Ovary (tissue), 7 donors: ENCODE measurements at regions not wholly inside any gene's neighbourhood (a gene's known extent, or its start where the extent isn't known, plus 50 kb on each side); places are given as distances from the start of the nearest gene placed in this dataset.

Experiments
- DNase-seq, 5 donors: peaks; one replicate each; pipeline ENCODE4 v3.0.0-alpha.2; 2019 to 2020
- H3K27ac ChIP-seq, 2 donors: fragments of 200-600 bp; one replicate each; pipeline versions ENCODE4 v1.5.1 to v1.8.0; 2019 to 2022
- H3K27me3 ChIP-seq: fragments of 200-600 bp; one replicate; pipeline ENCODE4 v1.8.0; 2022
- H3K36me3 ChIP-seq: fragments of 200-600 bp; sonication (generic); one replicate; pipeline ENCODE4 v1.5.1; 2019
- H3K4me1 ChIP-seq: one replicate; pipeline ENCODE4 v1.8.1; 2013; ENCODE audit warnings: mild to moderate bottlenecking, moderate library complexity; ENCODE audit not compliant: insufficient read depth
- H3K4me3 ChIP-seq: fragments of 200-600 bp; sonication (generic); one replicate; pipeline ENCODE4 v1.5.1; 2017
- H3K9me3 ChIP-seq, 2 donors: fragments of 200-600 bp in 1 of 2; sonication (generic) in 1 of 2; one replicate each; pipeline versions ENCODE4 v1.5.1 to v1.8.1; 2013 to 2019; ENCODE audit warnings: mild to moderate bottlenecking in 1 of 2, moderate library complexity in 1 of 2
- CTCF ChIP-seq, 3 donors: fragments of 450-650 bp in 2 of 3; fragments of 200-600 bp in 1 of 3; IDR thresholded peaks; one replicate each; pipeline versions ENCODE4 v1.5.1 to v1.8.0; 2016 to 2022; ENCODE audit warnings: antibody characterized with exemption in 3 of 3, mild to moderate bottlenecking in 1 of 3
- EP300 ChIP-seq: sonication (generic); formaldehyde crosslinking; IDR thresholded peaks from one replicate; pipeline ENCODE4 v1.6.1; 2017; ENCODE audit warnings: antibody characterized with exemption
- POLR2A ChIP-seq: fragments of 450-650 bp; IDR thresholded peaks from one replicate; pipeline ENCODE4 v1.6.1; 2017; ENCODE audit warnings: antibody characterized with exemption, mild to moderate bottlenecking, moderate library complexity
- WGBS, 3 donors: extraction: QIAGEN DNeasy Blood & Tissue Kit in 1 of 3; methylation state at CpG; one replicate each; pipeline versions ENCODE4 v1.1.5 to v1.1.7; 2013 to 2017; 5-methylcytosine and 5-hydroxymethylcytosine counted together
- intact Hi-C, 4 donors: fragments of 100-400 bp; cut with DNase I; formaldehyde crosslinking; loops; one replicate each; pipeline versions ENCODE4 v1.11.0 to v1.15.1; 2022 to 2023
- donor health status: DM: no; HTN: no; CAD: no; lungs with moderate emphysema.
- donor health status: DM: no; HTN: no; CAD: no.
- donor health status: Bipolar disorder and iron deficiency.
- donor health status: DM: no; HTN: no; CAD: no.
- donor health status: DM: yes; HTN: yes; CAD: no.

DNA sequence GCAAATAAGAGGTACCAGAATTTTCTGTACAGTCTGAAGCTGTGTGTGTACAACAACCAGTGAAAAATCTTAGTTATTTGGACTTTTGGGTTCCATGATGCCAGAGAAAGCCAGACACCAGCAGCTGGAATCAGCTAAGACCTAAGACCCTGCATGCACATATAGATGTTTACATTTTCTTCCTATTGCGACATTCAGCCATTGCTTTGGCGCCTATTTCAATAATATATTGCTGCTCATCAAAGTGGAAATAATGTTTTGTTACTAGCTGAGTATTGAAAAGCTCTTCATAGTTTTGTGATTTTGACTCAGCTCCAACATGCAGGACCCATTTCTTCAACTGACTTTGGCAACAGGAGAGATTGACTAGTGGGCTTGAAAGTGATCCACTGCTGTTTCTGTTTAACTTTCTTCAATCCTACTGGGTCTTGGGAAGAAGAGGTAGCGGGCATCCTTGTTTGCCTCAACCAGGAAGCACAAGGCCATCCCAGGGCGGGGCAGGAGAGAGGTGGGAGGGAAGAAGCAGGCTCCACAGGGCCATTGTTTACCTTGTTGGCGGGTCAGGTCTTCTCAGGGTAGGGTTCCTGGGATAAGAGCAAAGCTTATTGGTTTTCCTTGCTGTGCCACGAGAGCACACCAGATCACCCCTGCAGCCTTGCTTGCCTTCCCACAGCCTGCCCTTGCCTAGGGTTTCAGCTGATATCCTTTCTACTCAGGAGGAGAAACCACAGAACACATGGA, 101.3 kb upstream of the ESR1 start:
- intact Hi-C loops = no loop called here
- WGBS, 3 donors = 92 to 95% (median 93%) methylated on average over 6 of the region's 6 CpGs
- Histone ChIP-seq H3K27me3 (no peaks in the 10 kb centered on the region), H3K36me3 (no peaks in the 10 kb centered on the region), H3K27ac (no peak overlapping the region), H3K4me3 (no peak overlapping the region), H3K9me3 (no peaks in the 10 kb centered on the region), H3K4me1 (peaks cover 3% of the 10 kb centered on the region)
- no peak for DNase-seq
- TF ChIP-seq POLR2A (no peak), EP300 (no peak), CTCF (IDR thresholded peaks at IDR 0.05) (no peak)

DNA sequence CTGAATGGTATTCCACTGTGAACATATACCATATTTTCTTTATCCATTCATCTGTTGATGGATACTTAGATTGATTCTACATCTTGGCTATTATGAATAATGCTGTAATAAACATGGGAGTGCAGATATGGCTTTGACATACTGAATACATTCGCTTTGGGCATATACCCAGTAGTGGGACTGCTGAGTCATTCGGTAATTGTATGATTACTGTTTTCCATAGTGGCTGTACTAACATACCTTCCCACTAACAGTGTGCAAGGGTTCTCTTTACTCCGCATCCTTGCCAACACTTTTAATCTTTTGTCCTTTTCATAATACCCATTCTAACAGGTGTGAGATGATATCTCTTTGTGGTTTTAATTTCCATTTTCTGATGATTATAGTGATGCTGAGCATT, 98.2 kb upstream of the ESR1 start:
- WGBS, 3 donors = 94 to 96% (median 96%) methylated on average over 3 of the region's 3 CpGs
- H3K9me3 ChIP-seq = no peaks in the 10 kb centered on the region
- no peaks in the 10 kb centered on the region for H3K27me3 ChIP-seq
- no peaks in the 10 kb centered on the region for H3K4me1 ChIP-seq
- intact Hi-C loops = no loop called here
- no peak for TF ChIP-seq EP300
- no peak for TF ChIP-seq CTCF (IDR thresholded peaks at IDR 0.05)
- no peak for TF ChIP-seq POLR2A
- no peaks in the 10 kb centered on the region for H3K36me3 ChIP-seq
- H3K4me3 ChIP-seq = no peak overlapping the region
- no peak for DNase-seq
- H3K27ac ChIP-seq = no peak overlapping the region

- intact Hi-C loops = no loop called here
- H3K36me3 ChIP-seq = no peaks in the 10 kb centered on the region
- no peak overlapping the region for H3K4me3 ChIP-seq
- H3K27me3 ChIP-seq = no peaks in the 10 kb centered on the region
- no peaks in the 10 kb centered on the region for H3K9me3 ChIP-seq
- TF ChIP-seq EP300 = no peak
- TF ChIP-seq POLR2A = no peak
- no peak for TF ChIP-seq CTCF (IDR thresholded peaks at IDR 0.05)
- WGBS, 3 donors = 75 to 88% (median 87%) methylated on average over 5 of the region's 5 CpGs
- no peak overlapping the region for H3K27ac ChIP-seq
- DNase-seq = no peak
- no peaks in the 10 kb centered on the region for H3K4me1 ChIP-seq
Measured at GRCh38 chr6:151716526-151716932, 91.0 kb upstream of the ESR1 start.

- H3K4me3 ChIP-seq = no peak overlapping the region
- H3K4me1 ChIP-seq = no peaks in the 10 kb centered on the region
- no peak for DNase-seq
- WGBS, 3 donors = 89 to 96% (median 93%) methylated on average over 5 of the region's 5 CpGs
- no peaks in the 10 kb centered on the region for H3K27me3 ChIP-seq
- H3K9me3 ChIP-seq = no peaks in the 10 kb centered on the region
- TF ChIP-seq POLR2A (no peak), EP300 (no peak), CTCF (IDR thresholded peaks at IDR 0.05) (no peak)
- intact Hi-C loops = no loop called here
- H3K27ac ChIP-seq = no peak overlapping the region
- H3K36me3 ChIP-seq = no peaks in the 10 kb centered on the region
Measured at GRCh38 chr6:151719070-151719469, 88.4 kb upstream of the ESR1 start.
